HG02588 (cell line): ENCODE measurements at regions not wholly inside any gene's neighbourhood (a gene's known extent, or its start where the extent isn't known, plus 50 kb on each side); places are given as distances from the start of the nearest gene placed in this dataset.
A peak's percentile ranks its signal among the peaks of the same experiment; 100 is the strongest.

Experiments
- ATAC-seq: cut with Tn5 transposase; IDR thresholded peaks from one replicate; pipeline ENCODE4 v1.9.1; 2021; ENCODE audit warnings: mild to moderate bottlenecking, moderate library complexity; ENCODE audit not compliant: unreplicated experiment

DNA sequence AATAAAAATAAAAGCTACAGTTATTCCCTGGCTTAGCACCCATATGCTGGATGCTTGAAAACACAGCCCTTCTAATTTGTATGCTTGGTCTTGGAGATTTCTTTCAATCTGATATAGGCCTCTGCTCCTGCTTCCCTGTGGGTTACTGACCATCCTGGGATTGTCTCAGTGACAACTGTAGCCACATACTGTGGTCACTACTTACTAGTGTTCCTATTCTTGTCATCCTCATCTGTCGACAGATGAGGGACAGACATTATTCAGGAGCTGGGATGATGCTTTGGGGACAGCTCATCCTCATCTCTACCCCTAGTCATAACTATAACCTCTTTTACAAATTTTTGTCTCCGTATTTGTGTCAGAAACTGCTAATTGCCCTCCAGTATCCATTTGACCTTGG lies 388.9 kb upstream of the MAP3K7 start:
- ATAC-seq, result no peak

GRCh38 chr6:90973188-90973587 lies 386.3 kb upstream of the MAP3K7 start:
- ATAC-seq, result no peak

GRCh38 chr6:90970672-90971071 lies 383.8 kb upstream of the MAP3K7 start:
- ATAC-seq, result no peak

DNA sequence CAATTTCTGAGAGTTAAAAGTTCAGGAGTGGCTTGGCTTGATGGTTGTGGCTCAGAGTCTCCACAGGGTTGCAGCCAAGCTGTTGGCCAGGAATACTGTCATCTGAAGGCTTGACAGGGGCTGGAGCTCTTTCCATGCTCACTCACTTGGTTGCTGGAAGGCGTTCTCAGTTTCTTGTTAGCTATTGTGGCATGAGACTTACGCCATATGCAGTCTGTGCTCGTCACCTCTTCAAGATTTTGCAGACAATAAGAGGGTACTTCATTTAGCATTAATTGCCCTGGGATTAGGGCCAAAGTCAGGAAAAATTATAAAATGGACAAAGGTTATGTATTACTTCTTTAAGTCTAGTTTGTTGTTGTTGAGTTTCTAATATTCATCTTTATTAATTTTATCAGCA lies 380.6 kb upstream of the MAP3K7 start:
- no peak for ATAC-seq

DNA sequence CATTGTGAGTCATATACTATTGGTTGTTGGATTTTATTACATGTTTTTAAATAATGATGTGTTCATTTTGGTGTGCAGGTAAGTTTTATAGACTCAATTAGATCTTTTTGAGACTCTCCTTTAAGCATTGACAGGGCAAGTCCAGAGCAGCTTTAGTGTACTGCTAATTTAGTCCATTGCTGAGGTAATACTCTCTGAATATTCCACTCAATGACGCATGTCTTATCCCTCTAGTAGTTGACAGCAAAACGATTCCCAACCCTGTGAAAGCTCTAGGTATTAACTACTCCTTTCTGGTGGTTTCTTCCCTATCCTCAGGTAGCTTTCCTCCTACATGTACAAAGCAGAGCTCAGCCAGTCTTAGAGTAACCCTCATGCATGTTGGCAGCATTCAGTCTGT lies 373.5 kb upstream of the MAP3K7 start:
- no peak for ATAC-seq

GRCh38 chr6:90955246-90955645 lies 368.4 kb upstream of the MAP3K7 start:
- no peak for ATAC-seq

DNA sequence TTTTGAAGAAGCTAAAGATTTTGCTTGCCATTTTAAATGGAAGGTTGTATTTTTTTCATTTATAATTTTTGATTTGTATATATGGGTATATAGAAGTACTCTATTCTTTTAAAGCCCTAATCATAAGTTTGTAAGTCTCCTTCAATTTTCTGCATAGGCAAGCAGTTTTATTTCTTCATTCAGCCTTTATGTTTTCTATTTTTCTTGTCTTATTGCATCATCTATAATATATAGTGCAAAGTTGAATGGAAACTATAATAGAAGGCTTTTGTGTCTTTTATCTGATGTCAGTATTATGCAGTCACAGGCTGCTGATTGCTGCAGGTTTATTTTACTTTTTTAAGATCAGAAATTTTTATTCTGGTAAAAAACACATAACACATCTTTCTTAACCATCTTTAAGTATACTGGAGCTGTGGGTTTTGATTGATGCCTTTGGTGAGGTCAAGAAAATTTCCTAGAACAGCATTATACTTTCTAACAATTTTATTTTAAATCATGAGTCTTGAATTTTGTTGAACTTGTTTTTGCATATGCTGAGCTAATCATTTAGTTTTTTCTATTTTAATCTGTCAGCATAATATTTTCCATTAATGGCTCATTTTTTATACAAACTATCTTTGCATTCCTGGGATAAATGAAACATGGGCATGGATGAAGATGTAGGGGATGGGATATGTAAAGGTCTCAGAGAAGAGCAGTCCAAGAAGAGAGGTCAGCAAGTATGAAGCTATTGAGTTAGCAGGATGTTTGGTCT lies 366.7 kb upstream of the MAP3K7 start:
- no peak for ATAC-seq

DNA sequence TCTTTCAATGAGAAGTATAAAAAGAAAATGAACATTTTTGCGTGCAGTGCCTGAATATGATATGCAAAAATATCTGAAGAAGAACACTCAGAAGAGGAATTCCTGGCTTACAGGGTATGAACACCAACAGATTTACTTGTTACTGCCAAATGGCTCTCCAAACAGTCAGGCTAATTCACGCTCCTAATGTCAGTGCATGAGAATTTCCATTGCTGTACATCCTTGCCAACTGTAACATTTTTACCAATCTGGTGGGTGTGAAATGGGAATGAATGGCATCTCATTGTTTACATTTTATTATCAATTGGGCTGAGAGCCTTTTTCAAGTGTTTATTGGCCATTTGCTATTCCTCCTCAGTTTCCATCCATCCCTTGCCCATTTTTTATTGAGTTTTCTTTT lies 365.3 kb upstream of the MAP3K7 start:
- ATAC-seq, result no peak

GRCh38 chr6:90948540-90948939 lies 361.7 kb upstream of the MAP3K7 start:
- no peak for ATAC-seq

DNA sequence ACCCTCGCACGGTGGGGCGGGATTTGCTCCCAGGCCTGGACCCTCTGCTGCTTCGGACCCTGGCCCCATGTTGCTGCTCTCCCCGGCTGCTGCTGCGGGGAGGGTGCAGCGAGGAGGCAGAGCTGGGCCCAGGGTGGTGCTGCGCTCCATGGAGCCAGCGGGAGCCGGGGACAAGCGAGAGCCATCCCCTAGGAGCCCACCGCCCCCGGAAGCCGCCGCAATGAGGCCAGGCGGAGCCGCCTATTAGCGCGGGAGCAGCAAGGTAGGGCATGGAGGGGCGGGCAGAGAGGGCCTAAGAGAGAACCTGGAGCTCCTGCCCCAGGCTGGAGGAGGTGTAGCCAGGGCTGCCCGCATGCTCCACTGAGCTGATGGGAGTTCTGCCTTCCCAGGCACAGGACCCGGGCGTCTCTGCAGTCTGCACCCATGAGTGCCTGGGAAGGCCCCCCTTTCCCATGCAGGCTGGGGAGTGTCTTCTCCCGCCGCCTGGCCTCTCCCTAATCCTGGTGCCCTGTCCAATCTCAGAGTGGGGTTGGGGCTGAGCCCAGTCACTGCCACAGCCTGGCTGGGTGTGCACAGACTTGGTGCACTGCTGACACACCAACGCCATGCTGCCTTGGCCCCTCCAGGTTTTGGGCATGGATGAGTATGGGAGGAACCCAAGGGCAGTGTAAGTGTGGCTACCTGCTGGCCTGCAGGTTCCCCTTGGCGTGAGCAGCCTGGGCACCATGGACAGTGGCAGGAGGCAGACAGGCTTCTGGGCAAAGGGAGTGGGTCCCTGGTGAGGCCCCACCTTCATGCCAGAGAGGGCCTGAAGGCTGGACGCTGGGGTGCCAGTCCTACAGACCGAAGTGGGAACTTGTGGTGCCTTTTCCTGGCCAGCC lies 360.6 kb upstream of the MAP3K7 start:
- ATAC-seq, result no peak

- no peak for ATAC-seq
These were observed 355.0 kb upstream of the MAP3K7 start for GRCh38 chr6:90941885-90942284.

GRCh38 chr6:90940812-90941481 lies 354.1 kb upstream of the MAP3K7 start:
- peak; percentile 97 for ATAC-seq

DNA sequence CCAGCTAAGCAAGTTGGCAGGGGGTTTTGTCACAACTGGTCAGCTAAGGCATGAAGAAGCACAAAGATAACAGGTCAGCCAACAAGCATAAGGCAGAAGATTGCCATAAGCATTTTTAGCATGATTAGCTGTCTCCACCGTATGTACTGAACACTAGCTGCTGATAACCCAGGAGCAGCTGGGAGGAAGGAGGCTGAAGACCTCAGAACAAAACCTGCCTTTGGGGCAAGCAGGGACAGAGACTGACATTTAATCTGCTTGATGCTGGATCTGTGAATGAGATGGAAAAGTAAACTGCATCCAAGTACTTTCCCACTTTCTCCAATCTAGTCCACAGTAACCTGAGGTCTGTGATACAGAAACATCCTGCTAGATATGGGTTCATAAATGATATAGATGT lies 353.0 kb upstream of the MAP3K7 start:
- ATAC-seq, result no peak

- no peak for ATAC-seq
These were observed 351.2 kb upstream of the MAP3K7 start for GRCh38 chr6:90938122-90938521.

DNA sequence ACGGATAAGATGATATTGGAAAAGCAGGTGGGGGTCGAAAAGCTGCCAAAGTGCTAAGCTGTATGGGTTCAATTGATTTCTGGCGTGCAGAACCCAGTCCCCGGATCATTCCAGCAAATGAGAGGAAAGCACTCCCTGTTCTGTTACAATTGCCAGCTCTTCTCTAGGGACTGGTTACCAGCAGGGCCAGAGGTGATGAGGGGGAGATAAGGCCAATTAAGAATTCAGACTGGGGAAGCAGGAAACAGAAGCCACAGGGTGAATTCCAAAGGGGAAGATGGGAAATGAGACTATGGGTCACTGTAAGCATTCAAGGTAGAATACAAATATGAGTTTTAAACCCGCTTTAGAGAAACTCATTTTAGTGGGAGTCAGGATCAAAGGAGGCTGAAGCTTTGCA lies 349.4 kb upstream of the MAP3K7 start:
- ATAC-seq, result no peak

GRCh38 chr6:90934966-90935365 lies 348.1 kb upstream of the MAP3K7 start:
- no peak for ATAC-seq

- no peak for ATAC-seq
These were observed 347.2 kb upstream of the MAP3K7 start for GRCh38 chr6:90934081-90934480.

GRCh38 chr6:90932351-90932750 lies 345.5 kb upstream of the MAP3K7 start:
- ATAC-seq, result no peak

- ATAC-seq, result no peak
These were observed 341.2 kb upstream of the MAP3K7 start for GRCh38 chr6:90928051-90928450.

DNA sequence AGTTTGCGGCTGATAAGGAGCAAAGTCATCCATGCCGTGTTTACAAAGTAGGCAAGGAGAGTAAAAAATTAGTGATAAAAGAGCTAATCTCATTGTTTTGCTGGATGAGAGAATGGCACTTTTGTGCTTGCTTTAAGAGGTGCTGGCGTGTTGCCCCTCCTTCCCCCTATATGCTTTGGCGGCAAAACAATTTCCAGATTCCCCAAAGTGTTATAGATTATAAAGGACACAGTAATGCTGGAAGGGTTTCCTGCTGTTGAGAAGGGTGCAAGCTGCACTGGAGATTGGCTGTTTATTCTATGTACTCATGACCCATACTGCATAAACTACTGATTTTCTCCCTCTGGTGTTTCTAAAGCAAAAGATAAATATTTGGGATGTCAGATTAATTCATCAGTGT lies 338.9 kb upstream of the MAP3K7 start:
- no peak for ATAC-seq

GRCh38 chr6:90922325-90922724 lies 335.5 kb upstream of the MAP3K7 start:
- no peak for ATAC-seq

GRCh38 chr6:90918361-90918760 lies 331.5 kb upstream of the MAP3K7 start:
- no peak for ATAC-seq
